GM12878 (cell line): ENCODE measurements at regions not wholly inside any gene's neighbourhood (a gene's known extent, or its start where the extent isn't known, plus 50 kb on each side); places are given as distances from the start of the nearest gene placed in this dataset.

Experiments
- ATAC-seq: fragments of 200-7000 bp; cut with Tn5 transposase; 3 replicates; pipeline ENCODE4 v1.9.1; 2020; ENCODE audit warnings: mild to moderate bottlenecking, moderate library complexity
- BruUV-seq: library from RNA; stranded (reverse); fragments of 400-500 nt; replicated peaks from 2 replicates; lab custom pipeline; 2021; lab: Mats Ljungman, UMichigan
- CTCF ChIA-PET: fragments of 300-600 bp; sonication (Branson Sonifier 250); formaldehyde crosslinking; extraction: SDS; loops from one replicate; lab custom pipeline; 2021; ENCODE audit warnings: inconsistent platforms; lab: Yijun Ruan, JAX
- POLR2A ChIA-PET: fragments of 350-600 bp; formaldehyde crosslinking; extraction: SDS; loops from one replicate; lab custom pipeline; 2021; ENCODE audit warnings: inconsistent platforms; lab: Charles Lee
- RAD21 ChIA-PET: fragments of 300-600 bp; sonication (Branson Sonifier 250); formaldehyde crosslinking; loops from one replicate; lab custom pipeline; 2023; ENCODE audit warnings: antibody characterized with exemption; ENCODE audit not compliant: unreplicated experiment; lab: Charles Lee
- SMC1A ChIA-PET: fragments of 300-600 bp; sonication (Branson Sonifier 250); formaldehyde crosslinking; loops from one replicate; lab custom pipeline; 2023; ENCODE audit not compliant: unreplicated experiment, uncharacterized antibody; lab: Charles Lee
- DNase-seq: peaks from one replicate; pipeline ENCODE4 v3.0.0-alpha.2; 2011; ENCODE audit warnings: low read depth, low spot score
- FAIRE-seq: peaks from 3 replicates; lab custom pipeline; 2011; peaks lifted over from hg19 to GRCh38; lab: Jason Lieb, UNC
- H2AFZ ChIP-seq: 2 replicates; pipeline ENCODE4 v1.6.0; 2011; ENCODE audit warnings: low read depth, low read length, control low read depth; ENCODE audit not compliant: control insufficient read depth
- H3K27ac ChIP-seq: 2 replicates; pipeline ENCODE4 v1.5.1; 2011; ENCODE audit warnings: control low read depth; ENCODE audit not compliant: control insufficient read depth, insufficient read depth
- H3K27me3 ChIP-seq, 2 experiments: replicated peaks in 1 of 2; 2 replicates each; pipeline versions ENCODE4 v1.6.0 to v1.6.1; 2011; ENCODE audit warnings: low read length in 1 of 2; ENCODE audit not compliant: control insufficient read depth in 2 of 2, insufficient read depth in 2 of 2
- H3K36me3 ChIP-seq, 2 experiments: 2 replicates each; pipeline ENCODE4 v1.5.1; 2011; ENCODE audit warnings: low read length in 1 of 2; ENCODE audit not compliant: control insufficient read depth in 2 of 2, insufficient read depth in 2 of 2
- H3K4me1 ChIP-seq: 2 replicates; pipeline ENCODE4 v1.6.1; 2011; ENCODE audit warnings: mild to moderate bottlenecking, low read length, moderate library complexity, mixed read lengths; ENCODE audit not compliant: control insufficient read depth, insufficient read depth
- H3K4me2 ChIP-seq: 2 replicates; pipeline ENCODE4 v1.6.0; 2011; ENCODE audit warnings: control low read depth; ENCODE audit not compliant: control insufficient read depth, insufficient read depth
- H3K4me3 ChIP-seq: fragments of 200-600 bp; sonication (generic); 2 replicates; pipeline ENCODE4 v1.5.1; 2016
- H3K79me2 ChIP-seq: 2 replicates; pipeline ENCODE4 v1.6.0; 2011; ENCODE audit warnings: low read length; ENCODE audit not compliant: control insufficient read depth, insufficient read depth
- H3K9ac ChIP-seq: 2 replicates; pipeline ENCODE4 v1.8.0; 2011; ENCODE audit warnings: low read length, control low read depth, mixed read lengths; ENCODE audit not compliant: control insufficient read depth, insufficient read depth
- H3K9me3 ChIP-seq: replicated peaks from 3 replicates; pipeline ENCODE4 v1.5.1; 2011; ENCODE audit warnings: mild to moderate bottlenecking, low read length; ENCODE audit not compliant: control insufficient read depth, insufficient read depth
- H4K20me1 ChIP-seq: 2 replicates; pipeline ENCODE4 v1.6.0; 2011; ENCODE audit not compliant: control insufficient read depth, insufficient read depth
- BMI1 ChIP-seq: fragments of 450-650 bp; IDR thresholded peaks from 2 replicates; pipeline ENCODE4 v1.6.1; 2016; ENCODE audit warnings: mild to moderate bottlenecking, moderate library complexity, borderline replicate concordance
- CBFB ChIP-seq: IDR thresholded peaks from 2 replicates; pipeline ENCODE4 v1.6.1; 2016; ENCODE audit warnings: antibody characterized with exemption, low read depth
- CBX3 ChIP-seq: fragments of 200-600 bp; sonication (generic); IDR thresholded peaks from 2 replicates; pipeline ENCODE4 v1.6.1; 2016; ENCODE audit warnings: low read depth, borderline replicate concordance
- NR2F1 ChIP-seq: fragments of 450-650 bp; conservative IDR thresholded peaks from 2 replicates; pipeline ENCODE4 v1.6.1; 2017; ENCODE audit warnings: mild to moderate bottlenecking
- PAX8 ChIP-seq: fragments of 450-650 bp; IDR thresholded peaks from 2 replicates; pipeline ENCODE4 v1.6.1; 2017; ENCODE audit warnings: mild to moderate bottlenecking, moderate library complexity
- WGBS: methylation state at CpG from one replicate; pipeline ENCODE4 v1.1.6; 2016; ENCODE audit warnings: low lambda C conversion rate; ENCODE audit not compliant: insufficient replicate concordance, insufficient coverage; ENCODE audit errors: missing lambda C conversion rate; 5-methylcytosine and 5-hydroxymethylcytosine counted together
- in situ Hi-C: fragments of 300-500 bp; cut with MboI; formaldehyde crosslinking; loops from 9 replicates; pipeline ENCODE4 v1.14.3; 2018; ENCODE audit warnings: mixed read lengths
- intact Hi-C: fragments of 100-400 bp; cut with micrococcal nuclease; formaldehyde crosslinking; loops from one replicate; pipeline ENCODE4 v1.14.2; 2022; ENCODE audit not compliant: unreplicated experiment
- TF ChIP-seq, protein P1 (sequence below): fragments of 450-650 bp; conservative IDR thresholded peaks from 2 replicates; pipeline ENCODE4 v1.6.1; 2017; ENCODE audit warnings: mild to moderate bottlenecking, moderate library complexity
- TF ChIP-seq, protein P2 (sequence below): IDR thresholded peaks from 2 replicates; pipeline ENCODE4 v1.6.1; 2012; ENCODE audit warnings: mild to moderate bottlenecking, low read depth, low read length

DNA sequence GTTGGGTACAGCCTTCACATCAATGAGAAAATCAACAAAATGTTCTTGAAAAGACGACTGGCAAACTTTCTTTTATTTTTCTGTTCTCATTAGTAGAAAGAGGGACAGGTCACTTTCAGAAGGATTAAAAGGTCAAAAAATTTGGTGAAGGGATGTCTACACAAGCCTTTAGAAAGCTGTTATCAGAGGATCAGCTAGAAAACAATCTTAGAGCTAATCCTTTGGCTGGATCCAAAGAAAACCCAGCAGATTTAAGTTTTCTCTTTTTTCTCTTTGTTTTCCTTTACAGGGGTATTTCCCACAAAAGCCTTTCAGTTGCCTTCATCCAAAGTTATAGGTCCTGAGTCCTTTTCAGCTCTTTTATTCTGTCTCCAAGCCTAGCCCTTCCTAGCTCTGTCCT is 57.3 kb upstream of the EDN1 start:
- H3K27ac ChIP-seq: peak overlapping the region; percentile 7; the same call in 1 of the 2 replicates
- H3K9me3 ChIP-seq: no peaks in the 10 kb centered on the region
- H3K4me3 ChIP-seq: no peak overlapping the region
- no peaks in the 10 kb centered on the region for H3K79me2 ChIP-seq
- no peak for DNase-seq
- H3K4me2 ChIP-seq: peak overlapping the region; percentile 22; the same call in 1 of the 2 replicates
- in situ Hi-C loops: no loop called here
- POLR2A ChIA-PET: interaction anchor here (0.7 kb wide), 1 partner anchor 9 kb away, joined by 4 read pairs; no protein-coding TSS in a partner anchor
- H3K27me3 ChIP-seq: no peaks in the 10 kb centered on the region
- H2AFZ ChIP-seq: no peak overlapping the region
- TF ChIP-seq PAX8 (no peak), NR2F1 (0 out of 2 replicates have a peak, but pooled peaks have one; percentile 15)
- TF ChIP-seq, all 136 proteins: peak for 1
- ChIA-PET SMC1A (interaction anchor here (0.7 to 3.8 kb wide), 28 partner anchors 8 to 613 kb away, joined by 3 to 61 read pairs (median 4); partner anchors contain the start of gene EDN1), CTCF (interaction anchor here (0.6 to 2.4 kb wide), 18 partner anchors 16 to 651 kb away, joined by 3 to 50 read pairs (median 5); partner anchors contain the start of gene EDN1), RAD21 (interaction anchor here (0.7 to 3.7 kb wide), 10 partner anchors 59 to 648 kb away, joined by 3 to 35 read pairs (median 4); no protein-coding TSS in a partner anchor)
- no TSS peak for BruUV-seq
- Histone ChIP-seq H3K36me3 (no peaks in the 10 kb centered on the region), H4K20me1 (no peaks in the 10 kb centered on the region), H3K4me1 (peaks cover 22% of the 10 kb centered on the region), H3K9ac (no peak overlapping the region)
- WGBS: 0% methylated on average over 1 of the region's 1 CpG
- intact Hi-C loops: loop anchor here (10.0 kb wide), 2 partner anchors 218 to 648 kb away; partner anchors contain the start of gene HIVEP1
- peak; percentile 49 for FAIRE-seq
- ATAC-seq: peak; percentile 7

DNA sequence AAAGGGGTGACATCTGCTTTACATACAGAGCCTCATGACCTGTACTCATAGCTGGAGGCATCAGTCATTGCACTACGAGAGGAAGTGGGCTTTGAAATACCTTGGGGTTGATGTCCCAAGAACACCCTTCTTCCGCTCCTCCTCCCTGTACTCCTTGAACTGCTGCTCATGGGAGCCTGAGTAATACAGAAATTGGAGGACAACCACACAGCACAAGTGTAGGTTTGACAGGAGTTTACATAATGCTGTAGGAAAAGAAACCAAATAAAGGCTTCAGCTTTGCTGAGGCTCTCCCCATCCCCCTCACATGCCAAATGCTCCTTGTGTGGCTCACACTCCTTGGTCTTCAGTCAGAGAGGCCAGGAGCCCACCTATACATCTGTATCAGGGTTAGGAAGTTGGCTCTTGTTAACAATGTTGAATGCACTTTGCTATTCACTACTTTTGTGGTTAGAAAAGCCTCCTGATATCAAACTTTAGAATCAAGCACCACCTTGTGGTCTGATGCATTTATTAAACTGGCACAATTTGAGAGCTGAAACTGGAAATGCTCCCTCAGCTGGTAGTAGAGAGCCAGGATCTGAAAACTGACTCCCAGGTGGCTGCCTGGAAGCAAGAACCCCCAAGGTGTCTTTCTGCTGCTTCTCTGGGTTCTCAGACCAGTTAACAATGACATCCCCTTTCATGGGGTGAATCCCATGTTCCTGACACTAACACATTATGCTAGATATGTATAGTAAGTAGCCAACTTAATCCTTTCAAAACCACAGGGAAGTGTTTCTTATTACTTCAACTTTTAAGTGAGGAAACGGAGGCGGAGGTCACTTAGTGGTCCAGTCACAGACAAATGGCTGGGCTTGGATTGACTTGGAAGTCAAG is 56.2 kb upstream of the EDN1 start:
- H3K4me2 ChIP-seq: peak overlapping the region; percentile 51
- SMC1A ChIA-PET: interaction anchor here (0.7 to 3.8 kb wide), 31 partner anchors 10 to 649 kb away, joined by 3 to 61 read pairs (median 4); partner anchors contain the start of gene EDN1
- peak; percentile 66; the same call in 1 of the 2 replicates for TF ChIP-seq CBFB
- no peak for TF ChIP-seq BMI1
- TF ChIP-seq, protein P1, sequence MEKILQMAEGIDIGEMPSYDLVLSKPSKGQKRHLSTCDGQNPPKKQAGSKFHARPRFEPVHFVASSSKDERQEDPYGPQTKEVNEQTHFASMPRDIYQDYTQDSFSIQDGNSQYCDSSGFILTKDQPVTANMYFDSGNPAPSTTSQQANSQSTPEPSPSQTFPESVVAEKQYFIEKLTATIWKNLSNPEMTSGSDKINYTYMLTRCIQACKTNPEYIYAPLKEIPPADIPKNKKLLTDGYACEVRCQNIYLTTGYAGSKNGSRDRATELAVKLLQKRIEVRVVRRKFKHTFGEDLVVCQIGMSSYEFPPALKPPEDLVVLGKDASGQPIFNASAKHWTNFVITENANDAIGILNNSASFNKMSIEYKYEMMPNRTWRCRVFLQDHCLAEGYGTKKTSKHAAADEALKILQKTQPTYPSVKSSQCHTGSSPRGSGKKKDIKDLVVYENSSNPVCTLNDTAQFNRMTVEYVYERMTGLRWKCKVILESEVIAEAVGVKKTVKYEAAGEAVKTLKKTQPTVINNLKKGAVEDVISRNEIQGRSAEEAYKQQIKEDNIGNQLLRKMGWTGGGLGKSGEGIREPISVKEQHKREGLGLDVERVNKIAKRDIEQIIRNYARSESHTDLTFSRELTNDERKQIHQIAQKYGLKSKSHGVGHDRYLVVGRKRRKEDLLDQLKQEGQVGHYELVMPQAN: no peak
- no peak for TF ChIP-seq CBX3
- TF ChIP-seq, protein P2, sequence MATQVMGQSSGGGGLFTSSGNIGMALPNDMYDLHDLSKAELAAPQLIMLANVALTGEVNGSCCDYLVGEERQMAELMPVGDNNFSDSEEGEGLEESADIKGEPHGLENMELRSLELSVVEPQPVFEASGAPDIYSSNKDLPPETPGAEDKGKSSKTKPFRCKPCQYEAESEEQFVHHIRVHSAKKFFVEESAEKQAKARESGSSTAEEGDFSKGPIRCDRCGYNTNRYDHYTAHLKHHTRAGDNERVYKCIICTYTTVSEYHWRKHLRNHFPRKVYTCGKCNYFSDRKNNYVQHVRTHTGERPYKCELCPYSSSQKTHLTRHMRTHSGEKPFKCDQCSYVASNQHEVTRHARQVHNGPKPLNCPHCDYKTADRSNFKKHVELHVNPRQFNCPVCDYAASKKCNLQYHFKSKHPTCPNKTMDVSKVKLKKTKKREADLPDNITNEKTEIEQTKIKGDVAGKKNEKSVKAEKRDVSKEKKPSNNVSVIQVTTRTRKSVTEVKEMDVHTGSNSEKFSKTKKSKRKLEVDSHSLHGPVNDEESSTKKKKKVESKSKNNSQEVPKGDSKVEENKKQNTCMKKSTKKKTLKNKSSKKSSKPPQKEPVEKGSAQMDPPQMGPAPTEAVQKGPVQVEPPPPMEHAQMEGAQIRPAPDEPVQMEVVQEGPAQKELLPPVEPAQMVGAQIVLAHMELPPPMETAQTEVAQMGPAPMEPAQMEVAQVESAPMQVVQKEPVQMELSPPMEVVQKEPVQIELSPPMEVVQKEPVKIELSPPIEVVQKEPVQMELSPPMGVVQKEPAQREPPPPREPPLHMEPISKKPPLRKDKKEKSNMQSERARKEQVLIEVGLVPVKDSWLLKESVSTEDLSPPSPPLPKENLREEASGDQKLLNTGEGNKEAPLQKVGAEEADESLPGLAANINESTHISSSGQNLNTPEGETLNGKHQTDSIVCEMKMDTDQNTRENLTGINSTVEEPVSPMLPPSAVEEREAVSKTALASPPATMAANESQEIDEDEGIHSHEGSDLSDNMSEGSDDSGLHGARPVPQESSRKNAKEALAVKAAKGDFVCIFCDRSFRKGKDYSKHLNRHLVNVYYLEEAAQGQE: no peak

More for the DNA sequence above, 56.2 kb upstream of the EDN1 start:
- Histone ChIP-seq H2AFZ (peak overlapping the region; percentile 54), H4K20me1 (no peaks in the 10 kb centered on the region), H3K4me1 (peaks cover 22% of the 10 kb centered on the region), H3K4me3 (no peak overlapping the region), H3K9me3 (no peaks in the 10 kb centered on the region), H3K27me3 (no peaks in the 10 kb centered on the region), H3K27ac (peak overlapping the region; percentile 65), H3K79me2 (no peaks in the 10 kb centered on the region), H3K36me3 (no peaks in the 10 kb centered on the region), H3K9ac (peak overlapping the region; percentile 4)
- CTCF ChIA-PET: interaction anchor here (0.6 to 2.4 kb wide), 24 partner anchors 14 to 649 kb away, joined by 3 to 50 read pairs (median 4); partner anchors contain the start of gene EDN1
- peak; percentile 66 for DNase-seq
- in situ Hi-C loops (no loop called here), intact Hi-C loops (loop anchor here (1.0 to 10.0 kb wide), 4 partner anchors 219 to 649 kb away; partner anchors contain the start of gene HIVEP1)
- 47% methylated on average over 4 of the region's 4 CpGs for WGBS
- POLR2A ChIA-PET: no interaction called here
- ATAC-seq: peak; percentile 89
- no TSS peak for BruUV-seq
- RAD21 ChIA-PET: interaction anchor here (0.6 to 3.7 kb wide), 21 partner anchors 12 to 658 kb away, joined by 3 to 35 read pairs (median 4); no protein-coding TSS in a partner anchor
- peak; percentile 93 for FAIRE-seq
